SK-MEL-5 (cell line): ENCODE measurements at regions not wholly inside any gene's neighbourhood (a gene's known extent, or its start where the extent isn't known, plus 50 kb on each side); places are given as distances from the start of the nearest gene placed in this dataset.

Experiments used
- DNase-seq: peaks from one replicate; pipeline ENCODE4 v3.0.0-alpha.2; 2016; ENCODE audit warnings: low read depth, low spot score
- in situ Hi-C: cut with HindIII; loops from 2 replicates; pipeline ENCODE4 v1.10.0; 2016; ENCODE audit warnings: low sequenced_read_pairs, high pct_unique_total_duplicates, low pct_unique_long_range_greater_than_20kb

GRCh38 chr10:21175797-21176196, 278.7 kb upstream of the NEBL start:
- DNase-seq: no peak
- in situ Hi-C loops: no loop called here

DNA sequence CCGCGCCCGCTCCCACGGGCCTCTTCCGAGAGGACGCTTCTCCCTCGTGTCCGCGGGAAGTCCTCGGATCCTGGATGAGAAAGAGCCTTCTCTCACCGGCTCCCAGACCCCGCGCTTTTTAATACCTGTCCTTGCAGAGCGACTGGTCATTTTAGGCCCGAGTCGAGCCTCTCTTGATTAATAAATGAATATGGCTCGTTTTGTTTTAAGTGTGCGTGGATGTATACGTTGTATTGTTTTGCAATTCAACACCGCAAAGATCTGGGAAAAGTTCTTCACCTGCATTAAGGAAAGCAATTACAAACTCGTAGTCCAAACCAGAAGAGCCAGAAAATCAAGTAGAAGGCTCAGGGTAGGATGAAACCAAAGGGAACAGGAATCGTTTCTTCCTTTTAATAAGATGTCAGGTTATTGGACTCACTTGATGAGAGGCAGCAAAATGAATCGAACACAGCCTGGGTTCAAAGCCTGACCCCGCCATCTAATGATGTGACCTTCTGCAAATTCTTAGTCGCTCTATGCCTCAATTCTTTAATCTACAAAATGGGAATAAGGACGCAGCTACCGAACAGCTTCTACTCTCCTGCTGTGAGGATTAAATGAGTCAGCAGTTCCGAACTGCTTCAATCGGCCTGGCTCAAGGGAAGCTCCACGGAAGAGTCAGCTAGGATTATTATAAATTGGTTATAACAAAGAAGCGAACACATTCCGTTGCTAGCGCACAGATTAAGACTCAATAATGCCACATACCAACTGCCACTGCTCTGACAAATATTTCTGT, 277.8 kb upstream of the NEBL start:
- in situ Hi-C loops: no loop called here

GRCh38 chr10:21173802-21174714, 276.9 kb upstream of the NEBL start:
- in situ Hi-C loops: no loop called here

More for the DNA sequence above, 277.8 kb upstream of the NEBL start:
- DNase-seq: no peak

DNA sequence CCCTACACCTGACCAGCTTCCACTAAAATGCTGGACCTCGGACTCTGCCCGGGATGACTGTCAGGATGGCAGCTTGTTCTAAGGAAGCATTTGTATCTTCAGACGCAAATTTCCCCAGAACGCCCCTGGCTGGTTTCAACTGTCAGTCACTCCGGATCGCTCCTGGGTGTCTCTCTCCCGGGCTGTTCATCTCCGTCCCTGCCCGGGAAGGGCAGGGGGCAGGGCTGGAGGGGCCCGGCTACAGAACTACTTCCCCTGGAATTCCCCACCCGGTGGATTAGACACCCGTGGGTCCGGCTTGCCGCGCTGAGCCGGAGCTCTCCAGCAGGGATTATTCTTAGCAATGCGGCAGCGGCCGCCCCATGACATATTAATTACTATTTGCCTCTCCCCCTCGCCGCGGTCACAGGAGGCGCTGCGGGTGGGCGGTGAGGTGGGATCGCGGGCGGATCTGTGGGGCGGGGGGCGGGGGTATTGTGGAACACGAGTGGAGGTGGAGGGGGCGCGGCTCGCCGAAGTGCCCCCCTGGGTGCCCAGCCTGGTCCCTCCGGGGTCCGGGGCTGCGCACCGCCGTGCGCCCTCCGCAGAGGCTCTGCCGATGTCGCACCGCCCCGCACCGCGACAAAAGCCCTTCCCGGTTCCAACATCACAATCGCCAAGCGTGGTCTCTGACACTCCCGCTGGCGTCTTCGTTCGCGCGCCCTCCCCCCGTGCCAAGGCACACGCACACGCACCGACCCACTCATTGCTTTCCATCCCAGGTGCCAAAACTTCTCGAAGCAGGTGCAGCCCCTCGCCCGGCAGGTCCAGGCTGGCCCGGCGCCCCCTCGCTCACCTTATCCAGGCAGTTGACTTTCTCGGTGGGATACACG, 276.1 kb upstream of the NEBL start:
- in situ Hi-C loops: no loop called here
- no peak for DNase-seq

More at GRCh38 chr10:21173802-21174714, 276.9 kb upstream of the NEBL start:
- DNase-seq: no peak

DNA sequence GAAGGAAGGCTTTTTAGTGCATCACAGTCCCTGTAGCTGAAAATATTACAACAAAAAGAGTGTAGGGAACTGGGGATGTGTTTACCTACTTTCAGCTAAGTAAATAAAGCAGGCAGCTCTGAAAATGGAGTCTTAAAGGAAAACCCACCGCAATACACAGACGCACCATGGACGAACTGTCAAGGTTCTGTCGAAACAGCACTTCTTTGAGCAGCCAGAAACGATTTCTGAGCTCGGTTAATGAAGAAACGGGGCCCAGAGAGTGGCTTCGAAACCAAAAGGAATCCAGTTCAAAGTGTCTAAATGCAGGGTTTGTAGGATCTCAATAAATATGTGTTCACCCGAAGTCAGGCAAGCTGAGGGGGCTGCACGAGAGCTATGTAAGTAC, 275.4 kb upstream of the NEBL start:
- in situ Hi-C loops: no loop called here
- no peak for DNase-seq

DNA sequence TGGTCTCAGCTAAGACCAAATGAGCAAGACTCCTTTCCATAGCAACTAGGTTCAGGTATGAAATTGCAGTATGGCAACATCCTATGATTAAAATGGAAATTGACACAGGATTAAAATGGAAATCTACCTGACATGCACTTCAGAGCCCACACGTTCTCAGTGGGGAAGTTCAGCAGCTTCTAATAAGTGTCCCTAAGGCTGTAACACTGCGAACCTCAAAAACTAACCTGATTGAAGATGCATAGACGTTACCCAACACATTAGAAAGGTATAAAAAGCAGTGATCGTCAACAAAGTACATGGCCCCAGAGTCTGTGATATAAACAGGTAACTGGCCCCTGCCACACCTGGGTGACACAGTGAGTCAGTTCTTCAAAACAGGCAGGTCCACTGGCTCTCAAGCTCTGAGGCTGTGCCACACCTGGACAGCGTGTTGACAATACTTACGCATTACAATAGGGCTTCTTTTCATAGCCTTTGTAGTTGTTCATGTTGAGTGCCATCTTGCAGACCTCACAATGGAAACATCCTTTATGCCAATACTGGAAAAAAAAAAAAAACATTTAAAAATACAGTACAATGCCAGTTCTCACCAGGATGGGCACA, 274.9 kb upstream of the NEBL start:
- in situ Hi-C loops: no loop called here
- DNase-seq: no peak

DNA sequence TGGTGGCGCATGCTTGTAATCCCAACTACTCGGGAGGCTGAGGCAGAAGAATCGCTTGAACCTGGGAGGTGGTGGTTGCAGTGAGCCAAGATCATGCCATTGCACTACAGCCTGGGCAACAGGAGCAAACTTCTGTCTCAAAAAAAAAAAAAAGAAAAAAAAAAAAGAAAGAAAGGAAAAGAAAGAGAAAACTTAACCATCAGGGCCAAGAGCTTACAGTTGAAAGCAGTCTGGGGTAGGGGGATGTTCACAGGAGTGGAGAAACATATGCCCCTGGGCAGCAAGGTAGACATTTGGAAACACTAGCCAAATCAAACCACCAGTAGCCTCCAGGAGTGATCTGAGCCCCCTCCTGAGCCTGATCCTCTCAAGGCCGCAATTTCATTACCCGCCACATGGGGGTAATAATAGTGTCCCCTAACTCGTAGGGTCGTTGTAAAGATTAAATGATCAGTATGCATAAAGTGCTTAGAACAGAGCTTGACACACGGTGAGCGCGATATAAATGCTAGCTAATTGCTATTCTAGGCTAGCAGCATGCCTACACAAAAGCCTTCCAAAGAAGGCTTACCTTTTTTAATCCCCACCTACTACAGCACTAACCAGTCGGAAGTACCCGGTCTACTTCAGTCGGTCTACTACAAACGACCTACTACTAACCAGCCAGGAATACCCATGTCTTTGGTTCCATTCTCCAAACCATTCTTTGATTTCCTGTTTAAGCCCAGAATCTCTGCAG, 274.3 kb upstream of the NEBL start:
- no peak for DNase-seq
- in situ Hi-C loops: no loop called here

DNA sequence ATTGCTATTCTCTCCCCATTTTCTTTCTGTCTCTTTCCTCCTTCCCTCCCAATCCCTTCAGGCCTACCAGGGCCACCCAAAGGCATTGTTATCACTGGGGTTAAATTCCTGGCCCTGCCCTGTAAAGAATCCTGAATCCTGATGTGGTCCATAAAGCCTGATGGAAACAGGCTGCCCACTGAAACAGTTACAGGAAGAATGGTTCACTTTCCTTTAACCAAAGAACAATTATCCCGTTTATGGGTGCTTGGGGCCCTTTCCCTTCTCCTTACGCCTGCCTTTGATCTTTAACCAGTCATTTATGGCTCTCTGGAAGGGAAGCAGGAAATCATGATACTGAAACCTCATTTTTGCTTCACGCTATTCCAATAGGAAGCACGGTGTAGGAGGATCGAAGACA, 273.1 kb upstream of the NEBL start:
- no peak for DNase-seq
- in situ Hi-C loops: no loop called here

DNA sequence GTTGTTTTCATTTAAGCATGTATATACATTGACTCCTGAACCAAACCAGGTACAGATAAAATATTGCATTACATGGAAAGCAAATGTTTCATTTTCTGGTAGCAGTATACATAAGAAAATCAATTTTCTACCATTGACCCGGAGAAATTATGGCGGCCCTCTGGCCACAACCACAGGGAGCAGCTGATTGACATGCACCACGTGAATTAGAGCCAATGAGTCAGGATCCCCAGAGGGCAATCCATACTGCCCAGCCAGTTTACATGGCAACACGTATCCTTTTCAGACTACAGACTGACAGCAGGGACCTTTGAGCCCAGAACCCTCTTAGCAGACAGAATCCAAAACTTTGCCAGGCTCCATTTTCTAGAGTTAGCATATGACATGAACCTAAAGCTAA, 272.2 kb upstream of the NEBL start:
- in situ Hi-C loops: no loop called here

GRCh38 chr10:21167288-21168010, 270.3 kb upstream of the NEBL start:
- in situ Hi-C loops: no loop called here
- DNase-seq: no peak

More for the DNA sequence above, 272.2 kb upstream of the NEBL start:
- peak; percentile 34 for DNase-seq

- no peak for DNase-seq
- in situ Hi-C loops: no loop called here
These were observed 269.6 kb upstream of the NEBL start for GRCh38 chr10:21166557-21167287.

- DNase-seq: no peak
- in situ Hi-C loops: no loop called here
These were observed 268.4 kb upstream of the NEBL start for GRCh38 chr10:21165489-21165888.

GRCh38 chr10:21164687-21165086, 267.6 kb upstream of the NEBL start:
- in situ Hi-C loops: no loop called here

DNA sequence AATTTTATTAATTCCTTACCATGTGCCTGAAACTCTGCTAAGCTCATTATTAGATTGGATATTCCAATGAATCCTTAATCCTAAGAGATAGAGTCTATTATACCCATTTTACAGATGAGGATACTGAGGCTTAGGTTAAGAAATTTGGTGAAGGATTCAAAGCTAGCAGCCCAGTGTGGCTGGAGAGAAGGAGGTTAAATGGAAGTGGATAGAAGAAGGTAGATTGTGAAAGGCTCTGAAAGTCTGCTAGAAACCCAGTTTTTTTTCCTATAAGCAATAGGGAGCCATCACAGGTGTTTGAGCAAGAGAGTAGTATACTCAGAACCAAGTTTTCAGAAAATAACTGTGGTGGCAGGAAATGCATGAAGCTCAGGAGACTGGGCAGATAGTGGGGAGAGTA, 265.8 kb upstream of the NEBL start:
- DNase-seq: no peak
- in situ Hi-C loops: no loop called here

More at GRCh38 chr10:21164687-21165086, 267.6 kb upstream of the NEBL start:
- DNase-seq: no peak

DNA sequence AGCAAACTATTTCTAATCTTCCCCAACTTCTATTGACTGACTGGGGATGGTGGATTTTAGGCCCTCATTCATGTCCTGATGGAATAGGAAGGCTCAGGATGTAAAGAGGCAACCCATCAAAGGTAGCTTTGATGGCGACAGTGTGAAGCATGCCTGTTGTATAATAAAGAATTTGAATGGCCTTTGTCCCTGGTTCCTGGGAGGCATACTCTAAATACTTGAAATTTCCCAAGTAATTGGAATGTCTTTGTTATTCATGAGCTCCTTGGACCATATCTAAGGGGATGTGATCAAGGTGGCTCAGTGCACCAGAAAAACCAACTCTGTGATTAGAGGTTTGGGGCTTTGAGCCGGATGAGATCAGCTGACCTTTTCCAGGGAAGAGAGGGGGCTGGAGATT, 264.5 kb upstream of the NEBL start:
- in situ Hi-C loops: no loop called here
- no peak for DNase-seq
